ENCODE measurements at regions not wholly inside any gene's neighbourhood (a gene's known extent, or its start where the extent isn't known, plus 50 kb on each side); places are given as distances from the start of the nearest gene placed in this dataset.

DNA sequence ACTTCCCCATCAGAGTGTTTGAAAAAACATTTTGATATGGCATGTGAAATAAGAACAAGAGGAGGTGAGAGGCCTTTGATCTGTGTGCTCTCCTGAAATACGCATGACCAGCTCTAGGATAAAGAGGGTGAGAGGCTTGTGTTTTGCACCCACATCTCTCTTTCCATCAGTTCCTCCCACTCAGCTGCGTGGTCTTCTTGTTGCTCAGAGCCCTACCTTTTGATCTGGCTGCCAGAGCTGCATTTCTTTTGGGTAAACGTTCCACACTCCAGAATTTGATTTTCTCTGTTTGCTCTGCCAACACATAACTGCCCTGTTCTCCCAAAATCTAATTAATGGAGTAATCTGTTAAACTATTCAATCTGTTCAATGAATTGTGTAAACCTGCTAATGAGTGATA lies 72.0 kb upstream of the FN1 start:
- POLR2A ChIA-PET, result no interaction called here
- H3K4me1 Mint-ChIP-seq, result no peaks in the 10 kb centered on the region

More for the DNA sequence above, 72.0 kb upstream of the FN1 start:
- CTCF ChIA-PET, result interaction anchor here (1.0 kb wide), 1 partner anchor 321 kb away, joined by 3 read pairs; no protein-coding TSS in a partner anchor
- Mint-ChIP-seq H3K9me3 (no peaks in the 10 kb centered on the region), H3K27ac (no peak overlapping the region), H3K4me3 (no peak overlapping the region), H3K27me3 (ENCODE audit: low read depth) (no peaks in the 10 kb centered on the region), H3K36me3 (no peaks in the 10 kb centered on the region)
- DNase-seq (ENCODE audit: low spot score), result no peak
- TF ChIP-seq GTF2I (CRISPR knock-in tag; conservative IDR thresholded peaks at IDR 0.05) (no peak), ZNF423 (CRISPR knock-in tag; IDR thresholded peaks at IDR 0.05) (no peak), MYBL2 (CRISPR knock-in tag; IDR thresholded peaks at IDR 0.05) (no peak), ZNF263 (CRISPR knock-in tag; IDR thresholded peaks at IDR 0.05; ENCODE audit: low read depth) (no peak), CREM (CRISPR knock-in tag; IDR thresholded peaks at IDR 0.05) (no peak), ELF4 (CRISPR knock-in tag; IDR thresholded peaks at IDR 0.05; ENCODE audit: low read depth) (no peak), ZNF219 (CRISPR knock-in tag; IDR thresholded peaks at IDR 0.05; ENCODE audit: borderline replicate concordance) (no peak), EMX1 (CRISPR knock-in tag; IDR thresholded peaks at IDR 0.05) (no peak), IRF2 (CRISPR knock-in tag; IDR thresholded peaks at IDR 0.05; ENCODE audit: borderline replicate concordance, low read depth) (no peak)
- TF ChIP-seq, protein P1, sequence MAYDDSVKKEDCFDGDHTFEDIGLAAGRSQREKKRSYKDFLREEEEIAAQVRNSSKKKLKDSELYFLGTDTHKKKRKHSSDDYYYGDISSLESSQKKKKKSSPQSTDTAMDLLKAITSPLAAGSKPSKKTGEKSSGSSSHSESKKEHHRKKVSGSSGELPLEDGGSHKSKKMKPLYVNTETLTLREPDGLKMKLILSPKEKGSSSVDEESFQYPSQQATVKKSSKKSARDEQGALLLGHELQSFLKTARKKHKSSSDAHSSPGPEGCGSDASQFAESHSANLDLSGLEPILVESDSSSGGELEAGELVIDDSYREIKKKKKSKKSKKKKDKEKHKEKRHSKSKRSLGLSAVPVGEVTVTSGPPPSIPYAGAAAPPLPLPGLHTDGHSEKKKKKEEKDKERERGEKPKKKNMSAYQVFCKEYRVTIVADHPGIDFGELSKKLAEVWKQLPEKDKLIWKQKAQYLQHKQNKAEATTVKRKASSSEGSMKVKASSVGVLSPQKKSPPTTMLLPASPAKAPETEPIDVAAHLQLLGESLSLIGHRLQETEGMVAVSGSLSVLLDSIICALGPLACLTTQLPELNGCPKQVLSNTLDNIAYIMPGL (CRISPR knock-in tag; IDR thresholded peaks at IDR 0.05), result no peak
- TF ChIP-seq, protein P2, sequence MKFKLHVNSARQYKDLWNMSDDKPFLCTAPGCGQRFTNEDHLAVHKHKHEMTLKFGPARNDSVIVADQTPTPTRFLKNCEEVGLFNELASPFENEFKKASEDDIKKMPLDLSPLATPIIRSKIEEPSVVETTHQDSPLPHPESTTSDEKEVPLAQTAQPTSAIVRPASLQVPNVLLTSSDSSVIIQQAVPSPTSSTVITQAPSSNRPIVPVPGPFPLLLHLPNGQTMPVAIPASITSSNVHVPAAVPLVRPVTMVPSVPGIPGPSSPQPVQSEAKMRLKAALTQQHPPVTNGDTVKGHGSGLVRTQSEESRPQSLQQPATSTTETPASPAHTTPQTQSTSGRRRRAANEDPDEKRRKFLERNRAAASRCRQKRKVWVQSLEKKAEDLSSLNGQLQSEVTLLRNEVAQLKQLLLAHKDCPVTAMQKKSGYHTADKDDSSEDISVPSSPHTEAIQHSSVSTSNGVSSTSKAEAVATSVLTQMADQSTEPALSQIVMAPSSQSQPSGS (CRISPR knock-in tag; IDR thresholded peaks at IDR 0.05; ENCODE audit: borderline replicate concordance, low read depth), result no peak
- TF ChIP-seq, protein P3, sequence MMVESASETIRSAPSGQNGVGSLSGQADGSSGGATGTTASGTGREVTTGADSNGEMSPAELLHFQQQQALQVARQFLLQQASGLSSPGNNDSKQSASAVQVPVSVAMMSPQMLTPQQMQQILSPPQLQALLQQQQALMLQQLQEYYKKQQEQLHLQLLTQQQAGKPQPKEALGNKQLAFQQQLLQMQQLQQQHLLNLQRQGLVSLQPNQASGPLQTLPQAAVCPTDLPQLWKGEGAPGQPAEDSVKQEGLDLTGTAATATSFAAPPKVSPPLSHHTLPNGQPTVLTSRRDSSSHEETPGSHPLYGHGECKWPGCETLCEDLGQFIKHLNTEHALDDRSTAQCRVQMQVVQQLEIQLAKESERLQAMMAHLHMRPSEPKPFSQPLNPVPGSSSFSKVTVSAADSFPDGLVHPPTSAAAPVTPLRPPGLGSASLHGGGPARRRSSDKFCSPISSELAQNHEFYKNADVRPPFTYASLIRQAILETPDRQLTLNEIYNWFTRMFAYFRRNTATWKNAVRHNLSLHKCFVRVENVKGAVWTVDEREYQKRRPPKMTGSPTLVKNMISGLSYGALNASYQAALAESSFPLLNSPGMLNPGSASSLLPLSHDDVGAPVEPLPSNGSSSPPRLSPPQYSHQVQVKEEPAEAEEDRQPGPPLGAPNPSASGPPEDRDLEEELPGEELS (CRISPR knock-in tag; IDR thresholded peaks at IDR 0.05), result no peak
- TF ChIP-seq, protein P4, sequence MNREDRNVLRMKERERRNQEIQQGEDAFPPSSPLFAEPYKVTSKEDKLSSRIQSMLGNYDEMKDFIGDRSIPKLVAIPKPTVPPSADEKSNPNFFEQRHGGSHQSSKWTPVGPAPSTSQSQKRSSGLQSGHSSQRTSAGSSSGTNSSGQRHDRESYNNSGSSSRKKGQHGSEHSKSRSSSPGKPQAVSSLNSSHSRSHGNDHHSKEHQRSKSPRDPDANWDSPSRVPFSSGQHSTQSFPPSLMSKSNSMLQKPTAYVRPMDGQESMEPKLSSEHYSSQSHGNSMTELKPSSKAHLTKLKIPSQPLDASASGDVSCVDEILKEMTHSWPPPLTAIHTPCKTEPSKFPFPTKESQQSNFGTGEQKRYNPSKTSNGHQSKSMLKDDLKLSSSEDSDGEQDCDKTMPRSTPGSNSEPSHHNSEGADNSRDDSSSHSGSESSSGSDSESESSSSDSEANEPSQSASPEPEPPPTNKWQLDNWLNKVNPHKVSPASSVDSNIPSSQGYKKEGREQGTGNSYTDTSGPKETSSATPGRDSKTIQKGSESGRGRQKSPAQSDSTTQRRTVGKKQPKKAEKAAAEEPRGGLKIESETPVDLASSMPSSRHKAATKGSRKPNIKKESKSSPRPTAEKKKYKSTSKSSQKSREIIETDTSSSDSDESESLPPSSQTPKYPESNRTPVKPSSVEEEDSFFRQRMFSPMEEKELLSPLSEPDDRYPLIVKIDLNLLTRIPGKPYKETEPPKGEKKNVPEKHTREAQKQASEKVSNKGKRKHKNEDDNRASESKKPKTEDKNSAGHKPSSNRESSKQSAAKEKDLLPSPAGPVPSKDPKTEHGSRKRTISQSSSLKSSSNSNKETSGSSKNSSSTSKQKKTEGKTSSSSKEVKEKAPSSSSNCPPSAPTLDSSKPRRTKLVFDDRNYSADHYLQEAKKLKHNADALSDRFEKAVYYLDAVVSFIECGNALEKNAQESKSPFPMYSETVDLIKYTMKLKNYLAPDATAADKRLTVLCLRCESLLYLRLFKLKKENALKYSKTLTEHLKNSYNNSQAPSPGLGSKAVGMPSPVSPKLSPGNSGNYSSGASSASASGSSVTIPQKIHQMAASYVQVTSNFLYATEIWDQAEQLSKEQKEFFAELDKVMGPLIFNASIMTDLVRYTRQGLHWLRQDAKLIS (CRISPR knock-in tag; IDR thresholded peaks at IDR 0.05; ENCODE audit: borderline replicate concordance), result no peak
- TF ChIP-seq, protein P5, sequence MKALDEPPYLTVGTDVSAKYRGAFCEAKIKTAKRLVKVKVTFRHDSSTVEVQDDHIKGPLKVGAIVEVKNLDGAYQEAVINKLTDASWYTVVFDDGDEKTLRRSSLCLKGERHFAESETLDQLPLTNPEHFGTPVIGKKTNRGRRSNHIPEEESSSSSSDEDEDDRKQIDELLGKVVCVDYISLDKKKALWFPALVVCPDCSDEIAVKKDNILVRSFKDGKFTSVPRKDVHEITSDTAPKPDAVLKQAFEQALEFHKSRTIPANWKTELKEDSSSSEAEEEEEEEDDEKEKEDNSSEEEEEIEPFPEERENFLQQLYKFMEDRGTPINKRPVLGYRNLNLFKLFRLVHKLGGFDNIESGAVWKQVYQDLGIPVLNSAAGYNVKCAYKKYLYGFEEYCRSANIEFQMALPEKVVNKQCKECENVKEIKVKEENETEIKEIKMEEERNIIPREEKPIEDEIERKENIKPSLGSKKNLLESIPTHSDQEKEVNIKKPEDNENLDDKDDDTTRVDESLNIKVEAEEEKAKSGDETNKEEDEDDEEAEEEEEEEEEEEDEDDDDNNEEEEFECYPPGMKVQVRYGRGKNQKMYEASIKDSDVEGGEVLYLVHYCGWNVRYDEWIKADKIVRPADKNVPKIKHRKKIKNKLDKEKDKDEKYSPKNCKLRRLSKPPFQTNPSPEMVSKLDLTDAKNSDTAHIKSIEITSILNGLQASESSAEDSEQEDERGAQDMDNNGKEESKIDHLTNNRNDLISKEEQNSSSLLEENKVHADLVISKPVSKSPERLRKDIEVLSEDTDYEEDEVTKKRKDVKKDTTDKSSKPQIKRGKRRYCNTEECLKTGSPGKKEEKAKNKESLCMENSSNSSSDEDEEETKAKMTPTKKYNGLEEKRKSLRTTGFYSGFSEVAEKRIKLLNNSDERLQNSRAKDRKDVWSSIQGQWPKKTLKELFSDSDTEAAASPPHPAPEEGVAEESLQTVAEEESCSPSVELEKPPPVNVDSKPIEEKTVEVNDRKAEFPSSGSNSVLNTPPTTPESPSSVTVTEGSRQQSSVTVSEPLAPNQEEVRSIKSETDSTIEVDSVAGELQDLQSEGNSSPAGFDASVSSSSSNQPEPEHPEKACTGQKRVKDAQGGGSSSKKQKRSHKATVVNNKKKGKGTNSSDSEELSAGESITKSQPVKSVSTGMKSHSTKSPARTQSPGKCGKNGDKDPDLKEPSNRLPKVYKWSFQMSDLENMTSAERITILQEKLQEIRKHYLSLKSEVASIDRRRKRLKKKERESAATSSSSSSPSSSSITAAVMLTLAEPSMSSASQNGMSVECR (CRISPR knock-in tag; IDR thresholded peaks at IDR 0.05; ENCODE audit: borderline replicate concordance), result no peak
- ATAC-seq, result no peak
